Keratinocyte (primary cell): ENCODE measurements at regions not wholly inside any gene's neighbourhood (a gene's known extent, or its start where the extent isn't known, plus 50 kb on each side); places are given as distances from the start of the nearest gene placed in this dataset.

ENCODE experiments used
- CTCF ChIP-seq, 3 experiments: IDR thresholded peaks in 1 of 3; conservative IDR thresholded peaks in 1 of 3; optimal IDR thresholded peaks in 1 of 3; 2 replicates in 2 of 3; 3 replicates in 1 of 3; pipeline versions ENCODE3 to v1.5.1; 2011; ENCODE audit warnings: low read length in 3 of 3, mild to moderate bottlenecking in 3 of 3, moderate library complexity in 2 of 3, control low read depth in 1 of 3, inconsistent platforms in 1 of 3; ENCODE audit not compliant: insufficient read depth in 2 of 3; ENCODE audit errors: extremely low read depth in 1 of 3
- EZH2 ChIP-seq: IDR thresholded peaks from one replicate; pipeline ENCODE4 v1.6.1; 2012; ENCODE audit warnings: inconsistent platforms, mild to moderate bottlenecking, low read length, moderate library complexity

- TF ChIP-seq CTCF (optimal IDR thresholded peaks at IDR 0.05 in 1 of 3, IDR thresholded peaks at IDR 0.05 in 1 of 3, conservative IDR thresholded peaks at IDR 0.05 in 1 of 3; ENCODE audit: extremely low read depth in 1 of 3, insufficient read depth in 2 of 3, low read length in 3 of 3) (no peak), EZH2 (no peak)
Observed at GRCh38 chr5:26666371-26666770, 372.0 kb downstream of the CDH9 start.
